ENCODE measurements at regions not wholly inside any gene's neighbourhood (a gene's known extent, or its start where the extent isn't known, plus 50 kb on each side); places are given as distances from the start of the nearest gene placed in this dataset.

- TF ChIP-seq, protein P1, sequence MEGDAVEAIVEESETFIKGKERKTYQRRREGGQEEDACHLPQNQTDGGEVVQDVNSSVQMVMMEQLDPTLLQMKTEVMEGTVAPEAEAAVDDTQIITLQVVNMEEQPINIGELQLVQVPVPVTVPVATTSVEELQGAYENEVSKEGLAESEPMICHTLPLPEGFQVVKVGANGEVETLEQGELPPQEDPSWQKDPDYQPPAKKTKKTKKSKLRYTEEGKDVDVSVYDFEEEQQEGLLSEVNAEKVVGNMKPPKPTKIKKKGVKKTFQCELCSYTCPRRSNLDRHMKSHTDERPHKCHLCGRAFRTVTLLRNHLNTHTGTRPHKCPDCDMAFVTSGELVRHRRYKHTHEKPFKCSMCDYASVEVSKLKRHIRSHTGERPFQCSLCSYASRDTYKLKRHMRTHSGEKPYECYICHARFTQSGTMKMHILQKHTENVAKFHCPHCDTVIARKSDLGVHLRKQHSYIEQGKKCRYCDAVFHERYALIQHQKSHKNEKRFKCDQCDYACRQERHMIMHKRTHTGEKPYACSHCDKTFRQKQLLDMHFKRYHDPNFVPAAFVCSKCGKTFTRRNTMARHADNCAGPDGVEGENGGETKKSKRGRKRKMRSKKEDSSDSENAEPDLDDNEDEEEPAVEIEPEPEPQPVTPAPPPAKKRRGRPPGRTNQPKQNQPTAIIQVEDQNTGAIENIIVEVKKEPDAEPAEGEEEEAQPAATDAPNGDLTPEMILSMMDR (IDR thresholded peaks at IDR 0.05; ENCODE audit: borderline replicate concordance, extremely low read depth, low read length, poor library complexity, severe bottlenecking), result no peak
- TF ChIP-seq EZH2 (IDR thresholded peaks at IDR 0.05; ENCODE audit: borderline replicate concordance, low read depth, low read length, severe bottlenecking), result no peak
Measured at GRCh38 chrX:45727761-45728160, 527.1 kb upstream of the DIPK2B start.
